Parathyroid adenoma (tissue), 2 donors: ENCODE measurements at regions not wholly inside any gene's neighbourhood (a gene's known extent, or its start where the extent isn't known, plus 50 kb on each side); places are given as distances from the start of the nearest gene placed in this dataset.

Source experiments
- H2AFZ ChIP-seq: fragments of 300-600 bp; sonication (generic); one replicate; pipeline ENCODE4 v1.7.0; 2017; ENCODE audit warnings: antibody characterized with exemption, mild to moderate bottlenecking
- H3K27ac ChIP-seq: fragments of 300-600 bp; sonication (generic); one replicate; pipeline ENCODE4 v1.7.0; 2017
- H3K27me3 ChIP-seq: fragments of 300-600 bp; sonication (generic); one replicate; pipeline ENCODE4 v1.7.0; 2017; ENCODE audit warnings: low read length; ENCODE audit not compliant: control insufficient read depth, insufficient read depth
- H3K36me3 ChIP-seq: fragments of 300-600 bp; sonication (generic); one replicate; pipeline ENCODE4 v1.7.0; 2017; ENCODE audit warnings: low read length; ENCODE audit not compliant: control insufficient read depth, insufficient read depth
- H3K4me1 ChIP-seq: fragments of 300-600 bp; sonication (generic); one replicate; pipeline ENCODE4 v1.7.0; 2017; ENCODE audit warnings: control low read depth
- H3K4me2 ChIP-seq: fragments of 300-600 bp; sonication (generic); one replicate; pipeline ENCODE4 v1.7.0; 2017; ENCODE audit warnings: low read length
- H3K4me3 ChIP-seq: fragments of 300-600 bp; sonication (generic); one replicate; pipeline ENCODE4 v1.7.0; 2017; ENCODE audit warnings: low read depth, low read length
- H3K79me2 ChIP-seq: fragments of 300-600 bp; sonication (generic); one replicate; pipeline ENCODE4 v1.7.0; 2017; ENCODE audit warnings: control low read depth
- H3K9ac ChIP-seq: fragments of 300-600 bp; sonication (generic); one replicate; pipeline ENCODE4 v1.7.0; 2017; ENCODE audit warnings: mild to moderate bottlenecking
- H3K9me3 ChIP-seq: fragments of 300-600 bp; sonication (generic); one replicate; pipeline ENCODE4 v1.7.0; 2017; ENCODE audit warnings: low read length; ENCODE audit not compliant: control insufficient read depth
- CTCF ChIP-seq: fragments of 300-600 bp; sonication (generic); IDR thresholded peaks from one replicate; pipeline ENCODE4 v1.7.0; 2017; ENCODE audit warnings: antibody characterized with exemption, mild to moderate bottlenecking
- donor health status: primary hyperparathyroidism.

- no peaks in the 10 kb centered on the region for H3K27me3 ChIP-seq
- H3K4me1 ChIP-seq: no peaks in the 10 kb centered on the region
- no peak overlapping the region for H3K27ac ChIP-seq
- no peaks in the 10 kb centered on the region for H3K79me2 ChIP-seq
- no peak overlapping the region for H3K4me2 ChIP-seq
- TF ChIP-seq CTCF: no peak
- no peaks in the 10 kb centered on the region for H3K36me3 ChIP-seq
- H3K4me3 ChIP-seq: no peak overlapping the region
- no peak overlapping the region for H2AFZ ChIP-seq
- no peak overlapping the region for H3K9ac ChIP-seq
- H3K9me3 ChIP-seq: no peaks in the 10 kb centered on the region
Measured at GRCh38 chr22:47290706-47291430, 528.4 kb downstream of the TBC1D22A start.

- Histone ChIP-seq H3K4me2 (no peak overlapping the region), H3K9me3 (no peaks in the 10 kb centered on the region), H3K36me3 (no peaks in the 10 kb centered on the region), H3K4me3 (no peak overlapping the region), H2AFZ (no peak overlapping the region), H3K4me1 (no peaks in the 10 kb centered on the region), H3K9ac (no peak overlapping the region), H3K27me3 (no peaks in the 10 kb centered on the region), H3K27ac (no peak overlapping the region), H3K79me2 (no peaks in the 10 kb centered on the region)
- TF ChIP-seq CTCF: no peak
Measured at GRCh38 chr22:47289336-47289985, 527.0 kb downstream of the TBC1D22A start.

- Histone ChIP-seq H3K4me2 (no peak overlapping the region), H3K4me3 (no peak overlapping the region), H2AFZ (no peak overlapping the region), H3K79me2 (no peaks in the 10 kb centered on the region), H3K27ac (no peak overlapping the region), H3K36me3 (no peaks in the 10 kb centered on the region), H3K9me3 (no peaks in the 10 kb centered on the region), H3K4me1 (no peaks in the 10 kb centered on the region), H3K27me3 (no peaks in the 10 kb centered on the region), H3K9ac (no peak overlapping the region)
- TF ChIP-seq CTCF: no peak
Measured at GRCh38 chr22:47288680-47289079, 526.2 kb downstream of the TBC1D22A start.

- no peaks in the 10 kb centered on the region for H3K79me2 ChIP-seq
- H3K4me2 ChIP-seq: no peak overlapping the region
- H3K4me1 ChIP-seq: no peaks in the 10 kb centered on the region
- no peak for TF ChIP-seq CTCF
- no peaks in the 10 kb centered on the region for H3K9me3 ChIP-seq
- H3K9ac ChIP-seq: no peak overlapping the region
- no peaks in the 10 kb centered on the region for H3K36me3 ChIP-seq
- no peak overlapping the region for H3K27ac ChIP-seq
- H3K27me3 ChIP-seq: no peaks in the 10 kb centered on the region
- H3K4me3 ChIP-seq: no peak overlapping the region
- H2AFZ ChIP-seq: no peak overlapping the region
Measured at GRCh38 chr22:47287516-47287915, 525.1 kb downstream of the TBC1D22A start.

- H3K36me3 ChIP-seq: no peaks in the 10 kb centered on the region
- TF ChIP-seq CTCF: no peak
- no peak overlapping the region for H2AFZ ChIP-seq
- no peaks in the 10 kb centered on the region for H3K79me2 ChIP-seq
- no peaks in the 10 kb centered on the region for H3K4me1 ChIP-seq
- no peak overlapping the region for H3K27ac ChIP-seq
- H3K4me3 ChIP-seq: no peak overlapping the region
- H3K27me3 ChIP-seq: no peaks in the 10 kb centered on the region
- H3K9me3 ChIP-seq: no peaks in the 10 kb centered on the region
- no peak overlapping the region for H3K9ac ChIP-seq
- no peak overlapping the region for H3K4me2 ChIP-seq
Measured at GRCh38 chr22:47286590-47286989, 524.1 kb downstream of the TBC1D22A start.
